ENCODE measurements at regions not wholly inside any gene's neighbourhood (a gene's known extent, or its start where the extent isn't known, plus 50 kb on each side); places are given as distances from the start of the nearest gene placed in this dataset.

- TF ChIP-seq, protein P1, sequence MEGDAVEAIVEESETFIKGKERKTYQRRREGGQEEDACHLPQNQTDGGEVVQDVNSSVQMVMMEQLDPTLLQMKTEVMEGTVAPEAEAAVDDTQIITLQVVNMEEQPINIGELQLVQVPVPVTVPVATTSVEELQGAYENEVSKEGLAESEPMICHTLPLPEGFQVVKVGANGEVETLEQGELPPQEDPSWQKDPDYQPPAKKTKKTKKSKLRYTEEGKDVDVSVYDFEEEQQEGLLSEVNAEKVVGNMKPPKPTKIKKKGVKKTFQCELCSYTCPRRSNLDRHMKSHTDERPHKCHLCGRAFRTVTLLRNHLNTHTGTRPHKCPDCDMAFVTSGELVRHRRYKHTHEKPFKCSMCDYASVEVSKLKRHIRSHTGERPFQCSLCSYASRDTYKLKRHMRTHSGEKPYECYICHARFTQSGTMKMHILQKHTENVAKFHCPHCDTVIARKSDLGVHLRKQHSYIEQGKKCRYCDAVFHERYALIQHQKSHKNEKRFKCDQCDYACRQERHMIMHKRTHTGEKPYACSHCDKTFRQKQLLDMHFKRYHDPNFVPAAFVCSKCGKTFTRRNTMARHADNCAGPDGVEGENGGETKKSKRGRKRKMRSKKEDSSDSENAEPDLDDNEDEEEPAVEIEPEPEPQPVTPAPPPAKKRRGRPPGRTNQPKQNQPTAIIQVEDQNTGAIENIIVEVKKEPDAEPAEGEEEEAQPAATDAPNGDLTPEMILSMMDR (IDR thresholded peaks at IDR 0.05) = no peak
- no peak for TF ChIP-seq POLR2A (IDR thresholded peaks at IDR 0.05)
- no peak for DNase-seq (ENCODE audit: low spot score in 2 of 2)
- no peak overlapping the region for H3K4me3 ChIP-seq (ENCODE audit: low read depth, poor library complexity, severe bottlenecking)
- WGBS, 2 donors = 91 to 92% methylated on average over 8 of the region's 8 CpGs
- intact Hi-C loops (cut with DNase I; ENCODE audit: low total_unique reads) = no loop called here
These were observed 207.2 kb upstream of the C1orf174 start for GRCh38 chr1:4107291-4107690.

DNA sequence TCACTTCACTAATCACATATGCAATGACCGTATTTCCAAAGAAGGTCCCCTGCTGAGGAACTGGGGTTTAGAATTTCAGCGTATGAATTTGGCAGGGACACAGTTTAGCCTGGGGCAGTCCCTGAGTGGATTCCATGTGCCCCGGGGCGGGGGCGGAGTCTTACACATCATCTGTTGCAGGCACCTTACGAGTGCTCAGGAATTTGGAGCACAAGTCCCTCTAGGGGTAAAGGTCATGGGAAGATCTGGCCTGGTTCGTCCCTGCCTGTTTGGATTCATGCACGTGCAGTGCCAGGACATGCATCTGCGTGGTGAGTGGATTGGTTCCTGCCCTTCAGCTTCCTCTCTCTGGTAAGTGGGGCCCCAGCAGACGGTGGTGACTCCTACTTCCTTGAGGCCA is 208.3 kb upstream of the C1orf174 start:
- intact Hi-C loops (cut with DNase I; ENCODE audit: low total_unique reads) = no loop called here
- DNase-seq (ENCODE audit: low spot score in 2 of 2) = no peak
- TF ChIP-seq, protein P1 (IDR thresholded peaks at IDR 0.05) = no peak
- no peak for TF ChIP-seq POLR2A (IDR thresholded peaks at IDR 0.05)
- no peak overlapping the region for H3K4me3 ChIP-seq (ENCODE audit: low read depth, poor library complexity, severe bottlenecking)
- WGBS, 2 donors = 35 to 54% methylated on average over 10 of the region's 10 CpGs

- no peak for TF ChIP-seq POLR2A (IDR thresholded peaks at IDR 0.05)
- TF ChIP-seq, protein P1 (IDR thresholded peaks at IDR 0.05) = no peak
- WGBS, 2 donors = 55 to 77% methylated on average over 27 to 29 of the region's 29 CpGs
- intact Hi-C loops (cut with DNase I; ENCODE audit: low total_unique reads) = no loop called here
- H3K4me3 ChIP-seq (ENCODE audit: low read depth, poor library complexity, severe bottlenecking) = no peak overlapping the region
- no peak for DNase-seq (ENCODE audit: low spot score in 2 of 2)
These were observed 208.9 kb upstream of the C1orf174 start for GRCh38 chr1:4108758-4109627.

DNA sequence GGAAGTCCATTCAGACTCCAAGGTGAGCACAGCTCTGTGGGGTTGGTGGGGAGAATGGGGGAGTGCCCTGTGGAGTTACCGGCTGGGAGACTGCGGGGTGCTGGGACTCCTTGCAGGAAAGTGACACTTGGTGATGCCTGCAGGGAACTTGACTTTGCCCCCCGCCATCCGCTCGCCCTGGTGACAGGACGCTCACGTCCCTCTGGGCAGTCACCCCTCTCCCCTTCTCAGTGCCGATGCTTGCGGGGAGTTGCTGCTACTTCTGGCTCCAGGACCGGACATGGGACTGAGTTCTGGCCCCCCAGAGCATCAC is 209.5 kb upstream of the C1orf174 start:
- peak in 1 of 2 donors; percentile 68 for DNase-seq (ENCODE audit: low spot score in 2 of 2)
- TF ChIP-seq POLR2A (IDR thresholded peaks at IDR 0.05) = no peak
- TF ChIP-seq, protein P1 (IDR thresholded peaks at IDR 0.05) = no peak
- 89 to 98% methylated on average over 10 of the region's 10 CpGs for WGBS, 2 donors
- intact Hi-C loops (cut with DNase I; ENCODE audit: low total_unique reads) = no loop called here
- H3K4me3 ChIP-seq (ENCODE audit: low read depth, poor library complexity, severe bottlenecking) = no peak overlapping the region

GRCh38 chr1:4110888-4111287 is 210.8 kb upstream of the C1orf174 start:
- no peak overlapping the region for H3K4me3 ChIP-seq (ENCODE audit: low read depth, poor library complexity, severe bottlenecking)
- intact Hi-C loops (cut with DNase I; ENCODE audit: low total_unique reads) = no loop called here
- TF ChIP-seq, protein P1 (IDR thresholded peaks at IDR 0.05) = no peak
- TF ChIP-seq POLR2A (IDR thresholded peaks at IDR 0.05) = no peak
- WGBS, 2 donors = 74 to 83% methylated on average over 8 of the region's 8 CpGs
- DNase-seq (ENCODE audit: low spot score in 2 of 2) = peak in 1 of 2 donors; percentile 54

DNA sequence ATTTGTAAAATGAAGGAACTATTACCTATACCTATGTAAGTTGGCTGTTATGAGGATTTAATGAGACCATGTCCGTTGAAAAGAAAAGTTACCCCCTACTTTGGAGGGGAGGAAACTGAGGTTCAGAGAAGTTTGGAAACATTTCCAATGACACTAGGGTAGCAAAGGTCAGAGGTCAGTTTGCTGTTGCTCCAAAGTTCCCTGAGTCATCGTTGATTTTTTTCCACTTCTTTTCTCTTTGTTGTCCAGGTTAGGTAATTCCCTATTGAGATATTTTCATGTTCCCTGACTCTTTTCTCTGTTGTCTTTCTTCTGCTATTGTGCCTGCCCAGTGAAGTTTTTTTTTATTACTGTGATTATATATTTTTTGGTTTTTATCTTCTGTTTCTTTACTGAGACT is 213.8 kb upstream of the C1orf174 start:
- no peak for DNase-seq (ENCODE audit: low spot score in 2 of 2)
- TF ChIP-seq, protein P1 (IDR thresholded peaks at IDR 0.05) = no peak
- TF ChIP-seq POLR2A (IDR thresholded peaks at IDR 0.05) = no peak
- WGBS, 2 donors = 88 to 91% methylated on average over 2 of the region's 2 CpGs
- intact Hi-C loops (cut with DNase I; ENCODE audit: low total_unique reads) = no loop called here
- H3K4me3 ChIP-seq (ENCODE audit: low read depth, poor library complexity, severe bottlenecking) = no peak overlapping the region
